GDM1 (cell line): ENCODE measurements at regions not wholly inside any gene's neighbourhood (a gene's known extent, or its start where the extent isn't known, plus 50 kb on each side); places are given as distances from the start of the nearest gene placed in this dataset.

Experiments
- DNase-seq: peaks from one replicate; lab custom pipeline; 2025; lab: John Stamatoyannopoulos, UW

DNA sequence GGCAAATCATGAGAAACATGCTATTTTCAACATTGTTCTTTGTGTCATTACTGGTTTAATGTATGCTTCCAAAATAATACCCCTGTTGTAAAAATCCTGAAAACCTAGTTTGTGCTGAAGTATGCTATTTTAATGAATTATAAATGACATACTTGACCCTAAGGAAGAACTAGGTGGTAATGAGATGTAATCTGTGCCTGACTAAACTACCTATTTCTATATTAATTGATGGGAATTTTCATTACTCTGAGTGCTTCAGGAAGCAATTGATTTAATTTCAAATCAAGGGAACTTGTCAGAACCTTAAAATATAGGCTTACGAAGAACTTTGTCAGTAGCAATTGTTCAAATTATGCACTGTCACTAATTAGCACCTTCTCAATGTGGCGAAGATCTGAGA lies 1005.6 kb upstream of the SLC10A2 start:
- no peak for DNase-seq

DNA sequence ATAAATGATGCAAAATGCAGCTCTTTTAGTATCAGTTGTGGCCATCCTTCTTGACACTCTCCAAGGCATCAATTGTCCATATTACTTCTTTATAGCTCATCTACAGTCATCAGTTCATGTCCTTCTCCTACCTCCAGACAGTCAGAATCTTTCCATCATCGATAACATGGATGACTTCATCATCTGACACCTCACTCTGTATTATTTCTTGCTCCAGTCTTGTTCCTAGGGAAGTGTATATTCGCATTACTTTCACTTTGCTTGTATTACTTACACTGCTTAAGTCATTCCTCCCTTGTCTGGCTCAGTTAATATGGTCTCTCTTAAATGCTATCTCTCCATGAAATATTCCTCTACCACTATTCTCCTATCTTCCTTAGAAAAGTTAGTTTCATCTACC lies 999.1 kb upstream of the SLC10A2 start:
- no peak for DNase-seq

GRCh38 chr13:104057861-104058260 lies 991.6 kb upstream of the SLC10A2 start:
- DNase-seq = no peak

DNA sequence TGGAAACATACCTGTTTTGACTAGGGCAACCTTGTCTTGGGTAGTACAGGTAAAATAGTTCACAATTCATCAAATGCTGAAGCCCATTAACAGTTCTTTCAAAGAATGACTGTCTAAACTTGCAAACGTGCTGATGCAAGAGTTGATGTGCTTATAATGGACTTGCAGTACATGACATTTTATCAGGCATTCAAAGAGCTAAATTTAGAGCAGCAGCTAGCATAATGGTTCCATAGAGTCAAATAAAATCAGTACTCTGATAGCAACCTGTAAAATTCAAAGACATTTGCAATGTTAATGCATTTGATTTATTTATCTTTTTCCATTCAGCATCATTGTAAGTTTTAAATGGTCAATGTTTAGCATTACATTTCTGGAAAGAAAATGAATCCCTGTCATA lies 979.7 kb upstream of the SLC10A2 start:
- no peak for DNase-seq

- DNase-seq = no peak
Measured at GRCh38 chr13:104043184-104043583, 977.0 kb upstream of the SLC10A2 start.

GRCh38 chr13:104034891-104035290 lies 968.7 kb upstream of the SLC10A2 start:
- DNase-seq = no peak

DNA sequence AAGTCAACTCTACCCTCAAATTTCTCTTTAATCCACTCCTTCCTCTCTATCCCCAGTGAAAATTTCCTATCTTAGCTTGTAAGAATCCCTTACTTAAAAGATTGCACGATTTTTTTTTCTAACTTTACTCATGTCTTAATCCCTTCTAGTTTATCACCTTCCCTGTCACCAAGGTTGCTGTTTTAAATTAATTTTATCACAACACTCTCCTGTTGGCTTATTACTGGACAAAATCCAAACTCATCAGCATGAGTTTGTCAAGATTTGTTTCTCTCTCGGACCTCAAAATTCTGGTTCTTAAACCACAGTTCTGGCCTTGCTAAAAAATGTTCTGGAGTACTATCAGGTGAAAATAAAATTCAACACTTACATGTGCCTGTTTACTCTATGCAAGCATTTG lies 959.1 kb upstream of the SLC10A2 start:
- no peak for DNase-seq

- no peak for DNase-seq
Measured at GRCh38 chr13:104024416-104025170, 958.4 kb upstream of the SLC10A2 start.

GRCh38 chr13:104021806-104022397 lies 955.7 kb upstream of the SLC10A2 start:
- no peak for DNase-seq

GRCh38 chr13:104017317-104017716 lies 951.1 kb upstream of the SLC10A2 start:
- no peak for DNase-seq

GRCh38 chr13:104015646-104016396 lies 949.6 kb upstream of the SLC10A2 start:
- DNase-seq = no peak

- no peak for DNase-seq
Measured at GRCh38 chr13:104014803-104015645, 948.8 kb upstream of the SLC10A2 start.

- no peak for DNase-seq
Measured at GRCh38 chr13:104011505-104012241, 945.5 kb upstream of the SLC10A2 start.

DNA sequence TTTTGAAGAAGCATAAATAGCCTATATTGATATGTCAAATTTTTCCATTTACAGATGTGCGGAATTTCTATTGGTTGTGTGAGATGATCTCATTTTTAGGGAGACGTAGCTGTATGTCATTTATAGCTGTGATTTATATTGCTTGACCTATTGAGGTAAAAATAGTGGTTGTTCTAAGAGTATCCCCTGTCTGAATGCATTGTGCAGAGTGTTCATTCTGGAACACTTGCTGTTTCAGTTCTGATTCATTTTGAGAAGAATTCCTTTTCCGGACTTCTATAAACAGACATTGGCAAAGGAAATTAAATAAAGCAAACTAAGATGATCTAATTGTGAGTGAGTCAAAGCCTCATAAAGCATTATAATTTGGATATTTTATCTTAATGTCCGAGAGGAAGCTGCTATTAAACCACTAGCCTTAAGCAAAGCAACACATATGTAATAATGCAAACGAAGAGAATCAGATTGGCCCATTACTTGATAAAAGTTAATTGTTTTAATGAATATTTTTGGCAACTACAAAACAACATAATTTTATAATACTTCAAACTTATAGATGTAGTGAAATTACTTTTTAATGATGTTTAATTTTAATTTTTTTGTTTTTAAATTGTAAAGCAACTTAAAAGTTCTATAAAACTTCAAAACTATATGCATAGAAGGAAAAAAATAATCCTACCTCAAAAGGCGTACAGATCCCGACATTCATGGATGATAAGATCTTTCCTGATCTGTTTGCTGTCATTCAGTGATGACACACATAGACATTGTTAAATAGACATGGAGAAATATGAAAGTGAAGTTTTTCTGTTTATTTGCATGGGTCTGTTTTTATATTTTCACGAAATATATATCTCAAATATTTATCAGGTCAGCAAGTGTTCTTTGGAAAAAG lies 942.6 kb upstream of the SLC10A2 start:
- no peak for DNase-seq

DNA sequence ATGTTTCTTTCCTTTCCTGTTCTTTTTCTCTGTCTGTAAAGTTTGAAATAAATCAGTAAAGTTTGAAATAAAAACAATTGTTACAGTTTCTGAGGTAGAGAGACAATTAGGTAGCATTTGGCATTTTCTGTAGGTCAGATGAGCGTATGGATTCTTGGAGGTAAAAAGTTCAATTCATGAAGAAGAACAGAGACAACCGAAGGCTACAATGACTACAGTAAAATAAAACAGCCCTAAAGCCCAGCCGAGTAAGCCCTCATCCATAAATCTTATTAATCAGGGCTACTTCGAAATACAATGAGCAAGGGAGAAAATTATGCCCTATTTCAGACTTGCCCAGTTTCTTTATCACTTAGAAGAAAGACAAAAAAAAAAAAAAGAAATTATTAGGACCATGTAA lies 941.9 kb upstream of the SLC10A2 start:
- no peak for DNase-seq

GRCh38 chr13:104006625-104007075 lies 940.4 kb upstream of the SLC10A2 start:
- no peak for DNase-seq

- no peak for DNase-seq
Measured at GRCh38 chr13:104004572-104004971, 938.4 kb upstream of the SLC10A2 start.

- DNase-seq = no peak
Measured at GRCh38 chr13:104002216-104002615, 936.0 kb upstream of the SLC10A2 start.

DNA sequence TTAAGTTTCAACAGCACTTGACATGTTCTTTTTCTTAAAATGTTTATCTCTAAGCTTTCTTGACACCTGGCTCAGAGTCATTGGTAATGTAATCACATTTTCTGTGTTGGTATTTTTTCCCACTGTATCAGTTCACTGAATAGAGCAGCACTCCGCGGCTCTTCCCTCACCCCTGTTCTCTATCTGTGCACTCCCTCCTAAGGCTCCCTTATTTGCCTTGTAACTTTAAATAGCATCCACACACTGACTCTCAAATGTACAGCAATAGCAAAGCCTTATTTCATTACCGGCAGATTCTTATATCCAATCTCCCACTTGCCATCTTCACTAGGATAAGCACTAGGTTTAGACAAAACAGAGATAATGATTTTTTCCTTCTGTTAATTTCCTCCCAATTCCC lies 935.5 kb upstream of the SLC10A2 start:
- DNase-seq = no peak

GRCh38 chr13:103996733-103997132 lies 930.5 kb upstream of the SLC10A2 start:
- no peak for DNase-seq
